ENCODE measurements at regions not wholly inside any gene's neighbourhood (a gene's known extent, or its start where the extent isn't known, plus 50 kb on each side); places are given as distances from the start of the nearest gene placed in this dataset.

DNA sequence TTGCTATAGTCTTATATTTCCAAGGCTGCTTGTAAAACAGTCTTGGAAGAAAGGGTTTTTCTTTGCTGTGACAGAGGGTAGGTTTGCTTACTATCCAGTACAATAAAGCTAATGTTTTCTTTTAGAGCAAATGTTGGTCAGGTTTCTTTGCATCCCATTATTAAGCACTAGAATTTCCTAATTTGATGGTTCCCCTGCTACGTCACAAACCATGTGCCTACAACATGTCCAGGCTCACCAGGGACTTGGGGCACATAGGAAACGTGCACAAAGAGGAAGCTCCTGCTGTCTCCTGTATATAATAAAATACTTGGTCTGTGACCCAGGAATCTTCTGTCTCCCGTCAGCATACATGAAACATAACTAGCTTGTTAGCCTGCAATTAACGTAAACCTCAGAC is 486.3 kb upstream of the LRFN5 start:
- TF ChIP-seq, protein P1, sequence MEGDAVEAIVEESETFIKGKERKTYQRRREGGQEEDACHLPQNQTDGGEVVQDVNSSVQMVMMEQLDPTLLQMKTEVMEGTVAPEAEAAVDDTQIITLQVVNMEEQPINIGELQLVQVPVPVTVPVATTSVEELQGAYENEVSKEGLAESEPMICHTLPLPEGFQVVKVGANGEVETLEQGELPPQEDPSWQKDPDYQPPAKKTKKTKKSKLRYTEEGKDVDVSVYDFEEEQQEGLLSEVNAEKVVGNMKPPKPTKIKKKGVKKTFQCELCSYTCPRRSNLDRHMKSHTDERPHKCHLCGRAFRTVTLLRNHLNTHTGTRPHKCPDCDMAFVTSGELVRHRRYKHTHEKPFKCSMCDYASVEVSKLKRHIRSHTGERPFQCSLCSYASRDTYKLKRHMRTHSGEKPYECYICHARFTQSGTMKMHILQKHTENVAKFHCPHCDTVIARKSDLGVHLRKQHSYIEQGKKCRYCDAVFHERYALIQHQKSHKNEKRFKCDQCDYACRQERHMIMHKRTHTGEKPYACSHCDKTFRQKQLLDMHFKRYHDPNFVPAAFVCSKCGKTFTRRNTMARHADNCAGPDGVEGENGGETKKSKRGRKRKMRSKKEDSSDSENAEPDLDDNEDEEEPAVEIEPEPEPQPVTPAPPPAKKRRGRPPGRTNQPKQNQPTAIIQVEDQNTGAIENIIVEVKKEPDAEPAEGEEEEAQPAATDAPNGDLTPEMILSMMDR (conservative IDR thresholded peaks at IDR 0.05): no peak
- no peak overlapping the region for H3K27ac ChIP-seq

DNA sequence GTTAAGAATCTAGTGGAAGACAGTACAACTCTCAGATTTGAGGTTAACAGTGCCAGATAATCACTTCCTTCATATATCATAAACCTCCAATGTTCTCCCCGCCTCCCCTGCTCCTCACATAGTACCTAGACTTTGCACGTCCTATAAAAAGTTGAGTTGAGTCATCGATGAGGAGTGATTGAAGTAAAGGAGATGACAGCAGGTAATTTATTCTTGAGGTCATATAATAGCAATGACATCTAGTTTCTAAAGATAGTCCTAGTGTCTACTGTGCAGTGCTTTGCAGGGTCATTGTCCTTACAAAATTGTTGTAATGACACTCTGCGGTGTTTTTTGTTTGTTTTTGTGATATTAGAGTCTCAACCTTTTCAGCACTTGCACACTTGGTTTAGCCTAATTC is 510.5 kb upstream of the LRFN5 start:
- TF ChIP-seq, protein P1 (conservative IDR thresholded peaks at IDR 0.05): no peak
- H3K27ac ChIP-seq: no peak overlapping the region

DNA sequence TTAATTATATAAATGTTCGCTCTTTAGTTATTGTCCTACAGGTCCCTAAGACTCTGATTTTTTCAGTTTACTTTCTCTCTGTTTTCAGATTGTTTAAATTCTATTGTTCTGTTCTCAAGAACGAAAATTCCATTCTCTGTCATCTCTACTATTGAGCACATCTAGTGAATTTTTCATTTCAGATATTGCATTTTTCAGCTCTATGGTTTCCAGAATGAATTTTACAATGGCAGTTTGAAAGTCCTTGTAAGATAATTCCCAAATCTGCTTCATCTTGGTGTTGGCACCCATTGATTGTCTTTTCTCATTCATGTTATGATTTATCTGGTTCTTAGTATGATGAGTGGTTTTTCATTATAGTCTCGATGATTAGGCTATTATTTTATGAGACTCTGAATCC is 519.6 kb upstream of the LRFN5 start:
- TF ChIP-seq, protein P1 (conservative IDR thresholded peaks at IDR 0.05): no peak
- no peak overlapping the region for H3K27ac ChIP-seq

DNA sequence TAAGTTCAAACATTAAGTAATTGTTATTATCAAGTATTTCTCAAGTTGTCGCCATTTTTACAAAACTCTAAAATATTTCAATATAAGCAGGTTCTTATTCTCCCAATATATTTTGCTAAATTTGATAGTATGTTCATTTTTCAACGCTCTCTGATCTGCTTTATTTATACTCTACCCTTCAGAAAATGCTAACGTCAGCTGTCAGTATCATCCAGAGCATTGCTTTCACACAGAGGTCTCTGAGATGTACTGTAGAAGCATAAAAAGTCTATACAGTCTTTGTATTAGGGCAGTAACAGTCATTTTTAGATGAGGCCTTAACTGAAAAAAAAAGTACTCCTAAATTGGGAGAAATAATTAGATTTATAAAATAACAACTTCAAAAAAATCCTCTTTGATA is 533.1 kb upstream of the LRFN5 start:
- no peak overlapping the region for H3K27ac ChIP-seq
- TF ChIP-seq, protein P1 (conservative IDR thresholded peaks at IDR 0.05): no peak

DNA sequence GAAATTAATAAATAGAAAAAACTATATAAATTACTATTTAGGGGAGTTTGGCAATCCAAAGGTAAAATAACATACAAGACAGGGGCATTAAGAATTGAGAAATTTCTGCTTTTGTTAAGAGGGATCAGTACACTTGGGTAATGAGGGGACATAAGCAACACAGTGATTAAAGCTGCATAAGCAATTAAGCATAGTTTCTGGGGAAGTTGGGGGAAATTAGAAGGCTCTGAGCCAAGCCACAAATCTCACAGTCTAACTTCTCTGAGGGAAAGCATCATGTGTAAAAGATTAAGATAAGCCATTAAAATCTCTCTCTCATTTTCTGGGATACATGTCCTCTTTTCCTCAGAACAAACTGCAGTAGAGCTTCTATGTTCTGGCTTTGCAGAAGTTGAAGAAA is 533.9 kb upstream of the LRFN5 start:
- H3K27ac ChIP-seq: no peak overlapping the region
- TF ChIP-seq, protein P1 (conservative IDR thresholded peaks at IDR 0.05): no peak

DNA sequence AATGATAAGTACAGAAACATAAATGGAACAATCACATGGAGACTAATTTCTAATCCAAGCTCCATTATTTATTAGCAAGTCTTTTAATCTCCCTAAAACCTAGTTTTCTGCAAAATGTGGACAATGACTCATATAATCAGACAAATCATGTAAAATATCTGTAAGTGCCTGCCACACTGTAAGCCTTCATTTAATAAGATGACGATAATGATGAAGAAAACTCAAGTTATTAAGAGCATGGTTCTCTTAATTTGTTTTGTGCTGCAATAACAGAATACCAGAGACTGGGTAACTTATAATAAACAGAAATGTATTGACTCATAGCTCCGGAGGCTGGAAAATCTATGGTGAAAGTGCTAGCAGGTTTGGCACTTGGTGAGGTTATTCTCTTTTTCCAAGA is 535.3 kb upstream of the LRFN5 start:
- H3K27ac ChIP-seq: no peak overlapping the region
- TF ChIP-seq, protein P1 (conservative IDR thresholded peaks at IDR 0.05): no peak

DNA sequence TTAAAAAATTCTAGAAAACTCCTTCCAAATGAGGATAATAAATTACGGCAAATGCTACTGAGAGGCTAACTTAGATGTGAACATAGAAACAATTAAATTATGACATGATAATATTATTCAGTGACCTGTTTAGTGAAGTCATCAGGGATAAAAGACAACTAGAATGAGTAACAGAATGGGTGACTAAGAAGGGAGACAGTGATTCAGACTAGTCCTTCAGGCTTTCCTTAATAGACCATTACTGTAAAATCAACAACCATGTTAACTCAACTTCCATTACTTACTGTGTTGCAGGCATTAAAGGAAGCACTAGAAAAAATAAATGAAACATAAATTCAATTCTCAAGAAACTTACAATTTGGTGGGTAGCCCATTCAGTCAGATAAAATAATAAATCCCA is 543.9 kb upstream of the LRFN5 start:
- TF ChIP-seq, protein P1 (conservative IDR thresholded peaks at IDR 0.05): no peak
- no peak overlapping the region for H3K27ac ChIP-seq

DNA sequence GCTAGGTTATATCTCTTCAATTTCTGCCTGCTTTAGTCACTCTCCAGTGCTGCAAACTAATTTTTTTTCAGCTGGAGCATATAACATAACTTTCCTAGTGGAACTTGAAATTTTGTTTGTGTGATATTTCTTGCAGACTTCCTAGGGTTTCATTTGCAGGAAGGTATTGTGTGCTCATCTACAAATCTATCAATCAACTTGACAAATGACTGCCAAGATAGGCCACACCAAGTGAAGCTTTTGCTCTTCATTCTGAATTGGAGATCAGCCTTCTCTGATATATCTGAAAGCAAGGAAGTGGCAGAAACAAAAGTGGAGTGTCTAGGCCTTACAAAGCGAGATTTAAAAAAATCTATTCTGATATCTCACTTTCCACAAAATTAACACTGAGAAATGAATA is 551.1 kb upstream of the LRFN5 start:
- H3K27ac ChIP-seq: no peak overlapping the region
- TF ChIP-seq, protein P1 (conservative IDR thresholded peaks at IDR 0.05): no peak

Measured in VCaP (cell line).